ENCODE measurements at regions not wholly inside any gene's neighbourhood (a gene's known extent, or its start where the extent isn't known, plus 50 kb on each side); places are given as distances from the start of the nearest gene placed in this dataset.
"Not testable (repeated sequence)": the region's sequence is repeated elsewhere in the genome, so short reads cannot be mapped to it uniquely, and the experiment has no call there.

- Histone ChIP-seq H3K27ac (no peak overlapping the region), H3K4me1 (no peaks in the 10 kb centered on the region), H3K9ac (no peak overlapping the region), H3K4me2 (ENCODE audit: low read length) (no peak overlapping the region), H3K36me3 (ENCODE audit: control insufficient read depth, insufficient read depth, low read length) (no peaks in the 10 kb centered on the region), H3K27me3 (ENCODE audit: control insufficient read depth, insufficient read depth, low read length) (no peaks in the 10 kb centered on the region), H3K79me2 (no peaks in the 10 kb centered on the region), H3K4me3 (ENCODE audit: low read depth, low read length) (no peak overlapping the region), H3K9me3 (ENCODE audit: control insufficient read depth, low read length) (no peaks in the 10 kb centered on the region), H2AFZ (no peak overlapping the region)
- TF ChIP-seq CTCF (IDR thresholded peaks at IDR 0.05), result no peak
Measured at GRCh38 chr6:18536591-18537055, 149.5 kb downstream of the RNF144B start.

GRCh38 chr6:18538315-18538714 is 151.2 kb downstream of the RNF144B start:
- H3K27ac ChIP-seq, result no peak overlapping the region
- H2AFZ ChIP-seq, result no peak overlapping the region
- no peaks in the 10 kb centered on the region for H3K79me2 ChIP-seq
- H3K4me2 ChIP-seq (ENCODE audit: low read length), result no peak overlapping the region
- no peak overlapping the region for H3K9ac ChIP-seq
- H3K4me1 ChIP-seq, result no peaks in the 10 kb centered on the region
- no peak overlapping the region for H3K4me3 ChIP-seq (ENCODE audit: low read depth, low read length)
- TF ChIP-seq CTCF (IDR thresholded peaks at IDR 0.05), result no peak
- no peaks in the 10 kb centered on the region for H3K9me3 ChIP-seq (ENCODE audit: control insufficient read depth, low read length)
- H3K36me3 ChIP-seq (ENCODE audit: control insufficient read depth, insufficient read depth, low read length), result no peaks in the 10 kb centered on the region
- no peaks in the 10 kb centered on the region for H3K27me3 ChIP-seq (ENCODE audit: control insufficient read depth, insufficient read depth, low read length)

GRCh38 chr6:18543051-18543450 is 155.9 kb downstream of the RNF144B start:
- TF ChIP-seq CTCF (IDR thresholded peaks at IDR 0.05), result no peak
- Histone ChIP-seq H3K4me1 (no peaks in the 10 kb centered on the region), H3K27me3 (ENCODE audit: control insufficient read depth, insufficient read depth, low read length) (no peaks in the 10 kb centered on the region), H3K4me3 (ENCODE audit: low read depth, low read length) (no peak overlapping the region), H3K9me3 (ENCODE audit: control insufficient read depth, low read length) (no peaks in the 10 kb centered on the region), H3K79me2 (no peaks in the 10 kb centered on the region), H2AFZ (no peak overlapping the region), H3K9ac (no peak overlapping the region), H3K4me2 (ENCODE audit: low read length) (no peak overlapping the region), H3K27ac (no peak overlapping the region), H3K36me3 (ENCODE audit: control insufficient read depth, insufficient read depth, low read length) (no peaks in the 10 kb centered on the region)

- H3K9ac ChIP-seq; H3K79me2 ChIP-seq; H3K4me3 ChIP-seq (ENCODE audit: low read depth, low read length); H3K9me3 ChIP-seq (ENCODE audit: control insufficient read depth, low read length); H3K4me1 ChIP-seq; H2AFZ ChIP-seq; H3K27me3 ChIP-seq (ENCODE audit: control insufficient read depth, insufficient read depth, low read length); H3K27ac ChIP-seq; H3K4me2 ChIP-seq (ENCODE audit: low read length); H3K36me3 ChIP-seq (ENCODE audit: control insufficient read depth, insufficient read depth, low read length): not testable (repeated sequence)
Measured at GRCh38 chr6:18545142-18545541, 158.0 kb downstream of the RNF144B start.

GRCh38 chr6:18545726-18546125 is 158.6 kb downstream of the RNF144B start:
- Histone ChIP-seq H3K79me2 (no peaks in the 10 kb centered on the region), H2AFZ (no peak overlapping the region), H3K27me3 (ENCODE audit: control insufficient read depth, insufficient read depth, low read length) (no peaks in the 10 kb centered on the region), H3K9ac (no peak overlapping the region), H3K4me1 (no peaks in the 10 kb centered on the region), H3K27ac (no peak overlapping the region), H3K9me3 (ENCODE audit: control insufficient read depth, low read length) (no peaks in the 10 kb centered on the region), H3K4me2 (ENCODE audit: low read length) (no peak overlapping the region), H3K36me3 (ENCODE audit: control insufficient read depth, insufficient read depth, low read length) (no peaks in the 10 kb centered on the region), H3K4me3 (ENCODE audit: low read depth, low read length) (no peak overlapping the region)
- TF ChIP-seq CTCF (IDR thresholded peaks at IDR 0.05), result no peak

Measured in parathyroid adenoma (tissue), 2 donors.